GM13977 (cell line): ENCODE measurements at regions not wholly inside any gene's neighbourhood (a gene's known extent, or its start where the extent isn't known, plus 50 kb on each side); places are given as distances from the start of the nearest gene placed in this dataset.

ENCODE experiments used
- DNase-seq: peaks from one replicate; pipeline ENCODE4 v3.0.0; 2012; ENCODE audit warnings: low spot score
- CTCF ChIP-seq: IDR thresholded peaks from 2 replicates; pipeline ENCODE4 v1.5.1; 2012; ENCODE audit warnings: mild to moderate bottlenecking, control low read depth; ENCODE audit not compliant: insufficient read depth; ENCODE audit errors: extremely low read depth, missing control alignments
- in situ Hi-C: fragments of 300-500 bp; cut with MboI; formaldehyde crosslinking; loops from one replicate; pipeline ENCODE4 v1.12.0; 2022; ENCODE audit warnings: low sequenced_read_pairs, low pct_unique_long_range_greater_than_20kb, mixed read lengths, inconsistent platforms; ENCODE audit not compliant: unreplicated experiment

- in situ Hi-C loops: no loop called here
- no peak for TF ChIP-seq CTCF
- no peak for DNase-seq
Observed at GRCh38 chr3:153311541-153311940, 149.5 kb downstream of the RAP2B start.

GRCh38 chr3:153313302-153313965 lies 151.4 kb downstream of the RAP2B start:
- in situ Hi-C loops: no loop called here
- DNase-seq: no peak
- TF ChIP-seq CTCF: no peak

GRCh38 chr3:153314038-153314437 lies 152.0 kb downstream of the RAP2B start:
- in situ Hi-C loops: no loop called here
- DNase-seq: no peak
- TF ChIP-seq CTCF: no peak

GRCh38 chr3:153315781-153316180 lies 153.8 kb downstream of the RAP2B start:
- no peak for DNase-seq
- no peak for TF ChIP-seq CTCF
- in situ Hi-C loops: no loop called here

- no peak for TF ChIP-seq CTCF
- in situ Hi-C loops: no loop called here
Observed at GRCh38 chr3:153319705-153320554, 157.9 kb downstream of the RAP2B start.

GRCh38 chr3:153320585-153321128 lies 158.6 kb downstream of the RAP2B start:
- in situ Hi-C loops: no loop called here
- DNase-seq: no peak
- no peak for TF ChIP-seq CTCF

More at GRCh38 chr3:153319705-153320554, 157.9 kb downstream of the RAP2B start:
- no peak for DNase-seq
